ENCODE measurements at regions not wholly inside any gene's neighbourhood (a gene's known extent, or its start where the extent isn't known, plus 50 kb on each side); places are given as distances from the start of the nearest gene placed in this dataset.

- Histone ChIP-seq H3K4me1 (ENCODE audit: control insufficient read depth, extremely low read depth, insufficient read depth, low read length) (no peaks in the 10 kb centered on the region), H3K79me2 (ENCODE audit: control insufficient read depth, insufficient read depth, low read length) (no peaks in the 10 kb centered on the region), H3K36me3 (ENCODE audit: control insufficient read depth in 2 of 2, extremely low read depth in 1 of 2, insufficient read depth in 2 of 2, low read length in 2 of 2) (no peaks in the 10 kb centered on the region), H3K9me3 (replicated peaks; ENCODE audit: control insufficient read depth, insufficient read depth, low read length) (peaks cover 12% of the 10 kb centered on the region), H3K27me3 (ENCODE audit: control insufficient read depth in 2 of 2, insufficient read depth in 2 of 2, low read length in 2 of 2) (no peaks in the 10 kb centered on the region), H4K20me1 (replicated peaks; ENCODE audit: control insufficient read depth, extremely low read depth, insufficient read depth, low read length) (no peaks in the 10 kb centered on the region), H3K4me3 (replicated peaks in 1 of 3; ENCODE audit: insufficient read depth in 1 of 3, low read depth in 1 of 3, low read length in 3 of 3) (no peak overlapping the region), H2AFZ (ENCODE audit: low read depth, low read length) (no peak overlapping the region), H3K27ac (ENCODE audit: insufficient read depth, low read depth, low read length) (no peak overlapping the region), H3K4me2 (ENCODE audit: insufficient read depth, low read length) (no peak overlapping the region), H3K9ac (replicated peaks; ENCODE audit: extremely low read depth, insufficient read depth, low read length) (no peak overlapping the region), H3K9me1 (replicated peaks; ENCODE audit: control insufficient read depth, extremely low read depth, insufficient read depth, low read length) (no peaks in the 10 kb centered on the region)
- POLR2A ChIA-PET: no interaction called here
- DNase-seq (ENCODE audit: low read depth, low spot score) (no peak), FAIRE-seq (no peak)
- BruUV-seq (replicated peaks): no TSS peak
- dilution Hi-C loops (cut with MboI; ENCODE audit: extremely low pct_ligation_motif_present, low sequenced_read_pairs): no loop called here
- CTCF ChIA-PET: no interaction called here
- TF ChIP-seq JUN (IDR thresholded peaks at IDR 0.05; ENCODE audit: borderline replicate concordance, insufficient read depth, insufficient read length, low read depth): no peak
- no peak for TF ChIP-seq FOS (IDR thresholded peaks at IDR 0.05; ENCODE audit: borderline replicate concordance, insufficient read depth, low read length)
- no peak for TF ChIP-seq MAX (IDR thresholded peaks at IDR 0.05; ENCODE audit: insufficient read depth, insufficient read length)
- no peak for TF ChIP-seq EZH2 (IDR thresholded peaks at IDR 0.05; ENCODE audit: borderline replicate concordance, low read depth, low read length, severe bottlenecking)
- no peak for TF ChIP-seq CTCF (IDR thresholded peaks at IDR 0.05; ENCODE audit: extremely low read depth in 1 of 2, insufficient read depth in 1 of 2, low read depth in 1 of 2, low read length in 2 of 2)
- TF ChIP-seq POLR2AphosphoS5 (IDR thresholded peaks at IDR 0.05; ENCODE audit: insufficient read depth, low read depth, low read length): no peak
- TF ChIP-seq MYC (IDR thresholded peaks at IDR 0.05; ENCODE audit: low read depth, low read length): no peak
- intact Hi-C loops (cut with micrococcal nuclease): no loop called here
Measured at GRCh38 chr14:99062216-99062615, 209.8 kb downstream of the BCL11B start.
